Testis (tissue), 2 donors: ENCODE measurements at regions not wholly inside any gene's neighbourhood (a gene's known extent, or its start where the extent isn't known, plus 50 kb on each side); places are given as distances from the start of the nearest gene placed in this dataset.

Experiments used
- DNase-seq: peaks from one replicate; pipeline ENCODE4 v3.0.0-alpha.2; 2019
- H3K27ac ChIP-seq, 2 donors: fragments of 200-600 bp; sonication (generic); one replicate each; pipeline ENCODE4 v1.5.1; 2019
- H3K27me3 ChIP-seq: fragments of 200-600 bp; sonication (generic); one replicate; pipeline ENCODE4 v1.5.1; 2019
- H3K36me3 ChIP-seq: fragments of 200-600 bp; sonication (generic); one replicate; pipeline ENCODE4 v1.5.1; 2017; ENCODE audit warnings: low read depth; ENCODE audit errors: missing control alignments
- H3K4me1 ChIP-seq: fragments of 200-600 bp; sonication (generic); one replicate; pipeline ENCODE4 v1.5.1; 2019
- H3K4me3 ChIP-seq, 2 donors: fragments of 200-600 bp; sonication (generic); one replicate each; pipeline ENCODE4 v1.5.1; 2017 to 2019
- H3K9me3 ChIP-seq: fragments of 200-600 bp; sonication (generic); one replicate; pipeline ENCODE4 v1.5.1; 2017
- POLR2A ChIP-seq: fragments of 450-650 bp; IDR thresholded peaks from one replicate; pipeline ENCODE4 v1.6.1; 2017; ENCODE audit warnings: antibody characterized with exemption, mild to moderate bottlenecking, moderate library complexity
- WGBS, 2 donors: methylation state at CpG; one replicate each; pipeline ENCODE4 v1.1.5; 2018; 5-methylcytosine and 5-hydroxymethylcytosine counted together
- intact Hi-C: fragments of 100-400 bp; cut with DNase I; formaldehyde crosslinking; loops from one replicate; pipeline ENCODE4 v1.15.1; 2023; ENCODE audit warnings: low total_unique reads
- TF ChIP-seq, protein P1 (sequence below), 3 experiments: fragments of 450-650 bp in 2 of 3; fragments of 200-600 bp in 1 of 3; sonication (generic) in 1 of 3; IDR thresholded peaks; one replicate each; pipeline ENCODE4 v1.5.1; 2016 to 2019; ENCODE audit warnings: antibody characterized with exemption in 3 of 3, mild to moderate bottlenecking in 2 of 3, moderate library complexity in 1 of 3

DNA sequence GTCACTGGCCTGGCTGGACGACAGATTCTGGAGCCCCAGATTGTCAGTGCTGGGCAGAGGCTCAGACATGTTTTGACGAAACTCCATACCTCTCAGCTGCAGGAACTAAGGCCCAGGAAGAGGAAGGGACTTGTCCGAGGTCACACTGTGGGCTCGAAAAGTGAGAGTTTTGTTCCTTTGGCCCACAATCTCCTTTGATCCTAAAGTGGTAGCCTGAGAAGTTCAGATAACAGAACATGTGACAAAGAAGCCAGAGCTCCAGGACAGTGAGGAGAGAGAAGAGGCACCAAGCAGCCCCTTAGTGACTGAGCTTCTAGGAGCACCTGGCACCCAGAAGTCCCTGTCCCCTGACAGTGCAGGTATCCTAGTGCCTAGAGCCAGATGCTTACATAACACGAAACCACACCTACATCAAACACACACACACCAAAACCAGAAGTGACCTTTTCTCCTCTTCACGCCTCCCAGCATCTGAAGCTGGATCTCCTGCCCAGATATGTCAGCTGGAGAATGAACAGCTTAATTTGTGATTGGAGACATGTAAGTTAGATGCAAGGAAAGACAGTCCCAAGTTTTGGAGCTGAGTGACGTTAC is 88.9 kb downstream of the ADRB2 start:
- Histone ChIP-seq H3K27me3 (no peaks in the 10 kb centered on the region), H3K4me3 (no peak overlapping the region), H3K9me3 (no peaks in the 10 kb centered on the region), H3K36me3 (no peaks in the 10 kb centered on the region), H3K4me1 (no peaks in the 10 kb centered on the region), H3K27ac (no peak overlapping the region)
- no peak for DNase-seq
- TF ChIP-seq, protein P1, sequence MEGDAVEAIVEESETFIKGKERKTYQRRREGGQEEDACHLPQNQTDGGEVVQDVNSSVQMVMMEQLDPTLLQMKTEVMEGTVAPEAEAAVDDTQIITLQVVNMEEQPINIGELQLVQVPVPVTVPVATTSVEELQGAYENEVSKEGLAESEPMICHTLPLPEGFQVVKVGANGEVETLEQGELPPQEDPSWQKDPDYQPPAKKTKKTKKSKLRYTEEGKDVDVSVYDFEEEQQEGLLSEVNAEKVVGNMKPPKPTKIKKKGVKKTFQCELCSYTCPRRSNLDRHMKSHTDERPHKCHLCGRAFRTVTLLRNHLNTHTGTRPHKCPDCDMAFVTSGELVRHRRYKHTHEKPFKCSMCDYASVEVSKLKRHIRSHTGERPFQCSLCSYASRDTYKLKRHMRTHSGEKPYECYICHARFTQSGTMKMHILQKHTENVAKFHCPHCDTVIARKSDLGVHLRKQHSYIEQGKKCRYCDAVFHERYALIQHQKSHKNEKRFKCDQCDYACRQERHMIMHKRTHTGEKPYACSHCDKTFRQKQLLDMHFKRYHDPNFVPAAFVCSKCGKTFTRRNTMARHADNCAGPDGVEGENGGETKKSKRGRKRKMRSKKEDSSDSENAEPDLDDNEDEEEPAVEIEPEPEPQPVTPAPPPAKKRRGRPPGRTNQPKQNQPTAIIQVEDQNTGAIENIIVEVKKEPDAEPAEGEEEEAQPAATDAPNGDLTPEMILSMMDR (IDR thresholded peaks at IDR 0.05), result no peak
- TF ChIP-seq POLR2A, result no peak
- 80 to 81% methylated on average over 7 of the region's 7 CpGs for WGBS, 2 donors
- intact Hi-C loops, result no loop called here

DNA sequence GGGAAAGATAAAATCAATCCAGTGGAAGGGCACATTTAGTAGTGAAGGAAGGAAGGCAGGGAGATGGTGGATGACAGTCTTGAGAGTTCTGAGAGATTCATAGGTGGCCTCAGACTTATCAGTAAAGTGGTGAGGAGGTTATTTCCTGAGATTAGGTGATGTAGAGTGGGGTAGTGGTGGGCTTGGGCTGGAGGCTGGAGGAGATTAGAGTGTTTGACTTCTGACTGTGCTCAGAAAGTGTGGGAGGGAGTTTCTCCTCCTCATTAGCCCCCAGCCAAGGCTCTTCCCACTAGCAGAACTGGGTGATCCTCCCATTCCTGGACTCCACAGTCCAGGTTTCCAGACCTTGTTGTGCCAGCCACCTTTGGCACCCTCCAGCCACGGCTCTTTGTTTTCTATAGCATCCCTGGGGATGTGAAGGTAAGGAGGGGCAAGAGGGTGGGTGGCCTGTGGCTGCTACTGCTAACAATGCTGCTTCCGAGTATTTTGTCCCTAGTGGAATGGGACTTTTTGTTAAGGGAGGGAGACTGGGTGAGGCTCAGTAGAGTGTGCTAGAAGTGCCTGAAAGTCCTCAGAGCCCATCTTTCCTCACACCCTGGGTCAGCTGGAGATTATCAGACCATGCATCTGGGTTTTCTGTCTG is 94.4 kb downstream of the ADRB2 start:
- Histone ChIP-seq H3K4me3 (no peak overlapping the region), H3K9me3 (no peaks in the 10 kb centered on the region), H3K36me3 (no peaks in the 10 kb centered on the region), H3K4me1 (no peaks in the 10 kb centered on the region), H3K27ac (no peak overlapping the region), H3K27me3 (no peaks in the 10 kb centered on the region)
- TF ChIP-seq, protein P1 (IDR thresholded peaks at IDR 0.05), result no peak
- TF ChIP-seq POLR2A, result no peak
- no peak for DNase-seq
- intact Hi-C loops, result no loop called here
- 63 to 79% methylated on average over 2 of the region's 2 CpGs for WGBS, 2 donors

DNA sequence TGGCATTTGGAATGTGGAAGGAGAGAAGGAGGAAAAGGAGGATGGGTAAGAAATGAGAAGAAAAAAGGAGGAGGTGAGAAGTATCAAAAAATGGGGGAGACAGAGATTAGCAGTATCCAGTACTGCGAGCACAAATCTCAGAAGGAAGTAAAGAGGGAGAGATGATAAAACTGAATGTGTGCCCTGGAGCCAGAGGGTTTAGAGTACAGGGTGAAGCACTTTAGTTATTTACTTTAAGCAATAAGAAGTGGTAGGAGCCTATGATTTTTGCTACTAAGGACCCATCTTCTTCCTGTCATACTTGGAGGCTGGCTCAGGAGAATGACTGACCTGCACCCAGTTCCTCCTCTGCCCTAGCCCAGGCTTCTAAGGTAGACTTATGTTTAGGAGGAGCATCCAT is 94.9 kb downstream of the ADRB2 start:
- intact Hi-C loops, result no loop called here
- 53 to 63% methylated on average over 1 of the region's 1 CpG for WGBS, 2 donors

DNA sequence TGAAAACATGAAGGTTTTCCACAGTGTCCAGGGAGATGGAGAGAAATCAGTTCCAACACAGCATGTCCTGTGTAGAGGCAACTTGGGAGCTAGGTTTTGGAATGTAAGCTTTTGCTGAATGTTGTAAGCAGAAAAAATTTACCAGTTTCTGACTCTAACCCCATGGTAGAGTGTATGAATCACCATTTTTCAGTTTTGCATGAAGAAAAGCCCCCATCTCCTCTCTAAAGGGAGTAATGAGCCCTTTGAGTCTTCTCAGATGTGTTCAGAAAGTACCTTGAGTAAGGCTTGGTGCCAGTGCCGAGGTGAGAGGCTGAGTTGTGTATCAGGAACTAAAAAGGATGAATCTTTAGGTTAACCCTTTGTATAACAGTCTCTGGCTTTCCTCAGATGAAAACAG is 96.2 kb downstream of the ADRB2 start:
- 23 to 50% methylated on average over 1 of the region's 1 CpG for WGBS, 2 donors
- Histone ChIP-seq H3K27ac (no peak overlapping the region), H3K36me3 (no peaks in the 10 kb centered on the region), H3K9me3 (no peaks in the 10 kb centered on the region), H3K4me1 (no peaks in the 10 kb centered on the region), H3K27me3 (no peaks in the 10 kb centered on the region), H3K4me3 (no peak overlapping the region)
- intact Hi-C loops, result no loop called here
- no peak for DNase-seq
- no peak for TF ChIP-seq POLR2A
- TF ChIP-seq, protein P1 (IDR thresholded peaks at IDR 0.05), result no peak

More for the DNA sequence above, 94.9 kb downstream of the ADRB2 start:
- no peak overlapping the region for H3K27ac ChIP-seq
- H3K4me3 ChIP-seq, result no peak overlapping the region
- DNase-seq, result no peak
- H3K9me3 ChIP-seq, result no peaks in the 10 kb centered on the region
- no peaks in the 10 kb centered on the region for H3K36me3 ChIP-seq
- H3K27me3 ChIP-seq, result no peaks in the 10 kb centered on the region
- H3K4me1 ChIP-seq, result no peaks in the 10 kb centered on the region
- TF ChIP-seq POLR2A, result no peak
- TF ChIP-seq, protein P1 (IDR thresholded peaks at IDR 0.05), result no peak

DNA sequence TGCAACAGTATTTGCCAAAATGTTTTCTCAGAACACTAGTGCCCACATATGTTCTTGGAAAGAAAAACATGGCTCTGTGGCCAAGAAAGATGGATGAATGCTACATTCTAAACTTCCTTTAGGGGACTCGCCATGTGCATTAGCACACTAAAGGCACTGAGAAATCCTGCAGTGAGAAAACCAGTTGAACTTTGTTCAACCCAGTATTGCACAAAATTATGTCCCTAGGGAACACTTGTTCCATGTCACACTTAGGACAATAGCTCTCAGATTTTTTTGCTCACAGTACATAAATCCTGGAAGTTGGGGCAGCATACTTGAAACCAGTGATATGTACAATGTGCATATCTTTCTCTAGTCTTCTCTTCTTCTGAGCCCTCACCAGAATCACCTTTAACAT is 96.6 kb downstream of the ADRB2 start:
- no peaks in the 10 kb centered on the region for H3K9me3 ChIP-seq
- no peak for TF ChIP-seq POLR2A
- TF ChIP-seq, protein P1 (IDR thresholded peaks at IDR 0.05), result no peak
- WGBS, 2 donors, result 91 to 100% methylated on average over 1 of the region's 1 CpG
- DNase-seq, result no peak
- H3K4me1 ChIP-seq, result no peaks in the 10 kb centered on the region
- no peaks in the 10 kb centered on the region for H3K36me3 ChIP-seq
- H3K27ac ChIP-seq, result no peak overlapping the region
- no peaks in the 10 kb centered on the region for H3K27me3 ChIP-seq
- intact Hi-C loops, result no loop called here
- no peak overlapping the region for H3K4me3 ChIP-seq
